ENCODE measurements at regions not wholly inside any gene's neighbourhood (a gene's known extent, or its start where the extent isn't known, plus 50 kb on each side); places are given as distances from the start of the nearest gene placed in this dataset.

- TF ChIP-seq ASH2L (IDR thresholded peaks at IDR 0.05; ENCODE audit: low read length) (no peak), CEBPB (IDR thresholded peaks at IDR 0.05; ENCODE audit: low read depth, low read length) (no peak), KDM4A (IDR thresholded peaks at IDR 0.05; ENCODE audit: low read depth, low read length, severe bottlenecking) (no peak), KDM1A (IDR thresholded peaks at IDR 0.05; ENCODE audit: borderline replicate concordance, low read length) (no peak), MAX (IDR thresholded peaks at IDR 0.05) (no peak), FOSL1 (IDR thresholded peaks at IDR 0.05; ENCODE audit: insufficient read depth, low read depth, low read length) (no peak), EZH2 (IDR thresholded peaks at IDR 0.05; ENCODE audit: low read depth, low read length, severe bottlenecking) (no peak), RXRA (IDR thresholded peaks at IDR 0.05; ENCODE audit: insufficient read depth, low read depth, low read length) (no peak)
These were observed 72.8 kb upstream of the MPP7 start (continued) for GRCh38 chr10:28375399-28376354.

All from H1 (cell line).